ENCODE measurements at regions not wholly inside any gene's neighbourhood (a gene's known extent, or its start where the extent isn't known, plus 50 kb on each side); places are given as distances from the start of the nearest gene placed in this dataset.

- no peak overlapping the region for H3K4me3 ChIP-seq
- ATAC-seq (no peak), DNase-seq (no peak)
- TF ChIP-seq CTCF (IDR thresholded peaks at IDR 0.05) = no peak
- intact Hi-C loops (cut with DNase I) = no loop called here
- no peaks in the 10 kb centered on the region for H3K27me3 ChIP-seq (ENCODE audit: low read depth)
- H3K4me1 ChIP-seq = no peaks in the 10 kb centered on the region
- H3K27ac ChIP-seq = no peak overlapping the region
- H3K36me3 ChIP-seq = no peaks in the 10 kb centered on the region
- H3K9me3 ChIP-seq = no peaks in the 10 kb centered on the region
These were observed 747.2 kb upstream of the MAN1A1 start for GRCh38 chr6:120096696-120097260.

- no peaks in the 10 kb centered on the region for H3K4me1 ChIP-seq
- H3K27ac ChIP-seq = no peak overlapping the region
- ATAC-seq = no peak
- no peaks in the 10 kb centered on the region for H3K9me3 ChIP-seq
- intact Hi-C loops (cut with DNase I) = no loop called here
- H3K27me3 ChIP-seq (ENCODE audit: low read depth) = no peaks in the 10 kb centered on the region
- H3K4me3 ChIP-seq = no peak overlapping the region
- no peak for TF ChIP-seq CTCF (IDR thresholded peaks at IDR 0.05)
- H3K36me3 ChIP-seq = no peaks in the 10 kb centered on the region
- no peak for DNase-seq
These were observed 733.6 kb upstream of the MAN1A1 start for GRCh38 chr6:120083186-120083585.

- Histone ChIP-seq H3K4me1 (no peaks in the 10 kb centered on the region), H3K27me3 (ENCODE audit: low read depth) (no peaks in the 10 kb centered on the region), H3K4me3 (no peak overlapping the region), H3K9me3 (no peaks in the 10 kb centered on the region), H3K36me3 (no peaks in the 10 kb centered on the region), H3K27ac (no peak overlapping the region)
- intact Hi-C loops (cut with DNase I) = no loop called here
- DNase-seq (no peak), ATAC-seq (no peak)
- TF ChIP-seq CTCF (IDR thresholded peaks at IDR 0.05) = no peak
These were observed 727.9 kb upstream of the MAN1A1 start for GRCh38 chr6:120077489-120077888.

GRCh38 chr6:120058410-120058809, 708.8 kb upstream of the MAN1A1 start:
- Histone ChIP-seq H3K4me3 (no peak overlapping the region), H3K27me3 (ENCODE audit: low read depth) (no peaks in the 10 kb centered on the region), H3K4me1 (no peaks in the 10 kb centered on the region), H3K36me3 (no peaks in the 10 kb centered on the region), H3K27ac (no peak overlapping the region), H3K9me3 (no peaks in the 10 kb centered on the region)
- DNase-seq (no peak), ATAC-seq (no peak)
- intact Hi-C loops (cut with DNase I) = no loop called here
- no peak for TF ChIP-seq CTCF (IDR thresholded peaks at IDR 0.05)

- Histone ChIP-seq H3K27me3 (ENCODE audit: low read depth) (no peaks in the 10 kb centered on the region), H3K36me3 (no peaks in the 10 kb centered on the region), H3K4me3 (no peak overlapping the region), H3K4me1 (no peaks in the 10 kb centered on the region), H3K27ac (no peak overlapping the region), H3K9me3 (no peaks in the 10 kb centered on the region)
- TF ChIP-seq CTCF (IDR thresholded peaks at IDR 0.05) = peak; percentile 24
- DNase-seq = no peak
- intact Hi-C loops (cut with DNase I) = no loop called here
- ATAC-seq = peak in 1 of 2 donors; percentile 34
These were observed 706.5 kb upstream of the MAN1A1 start for GRCh38 chr6:120056085-120056484.

- H3K27me3 ChIP-seq (ENCODE audit: low read depth) = no peaks in the 10 kb centered on the region
- peak in 1 of 2 donors; percentile 46 for ATAC-seq
- no peak for TF ChIP-seq CTCF (IDR thresholded peaks at IDR 0.05)
- no peaks in the 10 kb centered on the region for H3K9me3 ChIP-seq
- no peaks in the 10 kb centered on the region for H3K4me1 ChIP-seq
- H3K4me3 ChIP-seq = no peak overlapping the region
- intact Hi-C loops (cut with DNase I) = no loop called here
- no peak overlapping the region for H3K27ac ChIP-seq
- DNase-seq = no peak
- H3K36me3 ChIP-seq = no peaks in the 10 kb centered on the region
These were observed 705.5 kb upstream of the MAN1A1 start for GRCh38 chr6:120055071-120055470.

All from lower lobe of right lung (tissue), 2 donors.